SK-N-SH treated with all-trans-retinoic acid at 6 μM for 48 hours (cell line): ENCODE measurements at regions not wholly inside any gene's neighbourhood (a gene's known extent, or its start where the extent isn't known, plus 50 kb on each side); places are given as distances from the start of the nearest gene placed in this dataset.

Experiments
- ATAC-seq: fragments of 200-7000 bp; cut with Tn5 transposase; 3 replicates; pipeline ENCODE4 v1.9.1; 2020; ENCODE audit warnings: mild to moderate bottlenecking, moderate library complexity
- ARNTL ChIP-seq: fragments of 450-650 bp; formaldehyde crosslinking; IDR thresholded peaks from 2 replicates; pipeline ENCODE4 v1.5.0; 2020; ENCODE audit warnings: low read depth, mild to moderate bottlenecking, moderate library complexity, borderline replicate concordance
- BACH2 ChIP-seq: fragments of 250-450 bp; sonication (Bioruptor Pico); IDR thresholded peaks from 2 replicates; pipeline ENCODE4 v1.9.0; 2021; ENCODE audit warnings: mild to moderate bottlenecking, borderline replicate concordance
- CSDC2 ChIP-seq: fragments of 250-450 bp; sonication (Bioruptor Pico); IDR thresholded peaks from 2 replicates; pipeline ENCODE4 v1.5.0; 2020; ENCODE audit warnings: mild to moderate bottlenecking, moderate library complexity
- ESRRG ChIP-seq: fragments of 250-450 bp; sonication (Bioruptor Pico); IDR thresholded peaks from 2 replicates; pipeline ENCODE4 v1.6.1; 2021; ENCODE audit warnings: mild to moderate bottlenecking
- GLIS3 ChIP-seq: fragments of 250-450 bp; sonication (Bioruptor Pico); IDR thresholded peaks from 2 replicates; pipeline ENCODE4 v1.5.0; 2020; ENCODE audit warnings: mild to moderate bottlenecking, moderate library complexity
- ISL1 ChIP-seq: fragments of 250-450 bp; sonication (Bioruptor Pico); IDR thresholded peaks from 2 replicates; pipeline ENCODE4 v2.1.2; 2022; ENCODE audit warnings: mild to moderate bottlenecking, moderate library complexity
- OSR1 ChIP-seq: fragments of 250-450 bp; sonication (Bioruptor Pico); IDR thresholded peaks from 2 replicates; pipeline ENCODE4 v1.8.0; 2022; ENCODE audit warnings: moderate library complexity, mild to moderate bottlenecking, inconsistent platforms
- PPARA ChIP-seq: fragments of 250-450 bp; sonication (Bioruptor Pico); IDR thresholded peaks from 2 replicates; pipeline ENCODE4 v1.5.0; 2020; ENCODE audit warnings: mild to moderate bottlenecking, borderline replicate concordance
- SNAI2 ChIP-seq: fragments of 250-450 bp; sonication (Bioruptor Pico); IDR thresholded peaks from 2 replicates; pipeline ENCODE4 v1.5.0; 2020; ENCODE audit warnings: mild to moderate bottlenecking, moderate library complexity
- TCF4 ChIP-seq: fragments of 250-450 bp; sonication (Bioruptor Pico); IDR thresholded peaks from 2 replicates; pipeline ENCODE4 v1.8.0; 2021; ENCODE audit warnings: mild to moderate bottlenecking, moderate library complexity, borderline replicate concordance
- TOX ChIP-seq: fragments of 250-450 bp; sonication (Bioruptor Pico); IDR thresholded peaks from 2 replicates; pipeline ENCODE4 v1.8.0; 2021; ENCODE audit warnings: mild to moderate bottlenecking, moderate library complexity, borderline replicate concordance
- ZC3H10 ChIP-seq: fragments of 250-450 bp; sonication (Bioruptor Pico); IDR thresholded peaks from 2 replicates; pipeline ENCODE4 v1.5.1; 2021; ENCODE audit warnings: mild to moderate bottlenecking, moderate library complexity
- ZFP30 ChIP-seq: fragments of 450-650 bp; formaldehyde crosslinking; IDR thresholded peaks from 2 replicates; pipeline ENCODE4 v1.5.0; 2022; ENCODE audit warnings: mild to moderate bottlenecking, moderate library complexity
- ZNF565 ChIP-seq: fragments of 450-650 bp; formaldehyde crosslinking; conservative IDR thresholded peaks from 2 replicates; pipeline ENCODE4 v1.5.0; 2020; ENCODE audit warnings: low read depth, mild to moderate bottlenecking, moderate library complexity
- ZNF70 ChIP-seq: fragments of 450-650 bp; formaldehyde crosslinking; IDR thresholded peaks from 2 replicates; pipeline ENCODE4 v1.5.0; 2020; ENCODE audit warnings: mild to moderate bottlenecking, moderate library complexity
- ZNF8 ChIP-seq: fragments of 450-650 bp; formaldehyde crosslinking; IDR thresholded peaks from 2 replicates; pipeline ENCODE4 v1.5.0; 2020; ENCODE audit warnings: mild to moderate bottlenecking, moderate library complexity
- TF ChIP-seq, protein P1 (sequence below): fragments of 250-450 bp; sonication (Bioruptor Pico); IDR thresholded peaks from 2 replicates; pipeline ENCODE4 v1.8.0; 2020; ENCODE audit warnings: mild to moderate bottlenecking, moderate library complexity, borderline replicate concordance
- TF ChIP-seq, protein P2 (sequence below): fragments of 250-450 bp; sonication (Bioruptor Pico); IDR thresholded peaks from 2 replicates; pipeline ENCODE4 v1.5.1; 2021; ENCODE audit warnings: mild to moderate bottlenecking, moderate library complexity
- TF ChIP-seq, protein P3 (sequence below): fragments of 250-450 bp; sonication (Bioruptor Pico); IDR thresholded peaks from 2 replicates; pipeline ENCODE4 v1.5.0; 2020; ENCODE audit warnings: mild to moderate bottlenecking, moderate library complexity

DNA sequence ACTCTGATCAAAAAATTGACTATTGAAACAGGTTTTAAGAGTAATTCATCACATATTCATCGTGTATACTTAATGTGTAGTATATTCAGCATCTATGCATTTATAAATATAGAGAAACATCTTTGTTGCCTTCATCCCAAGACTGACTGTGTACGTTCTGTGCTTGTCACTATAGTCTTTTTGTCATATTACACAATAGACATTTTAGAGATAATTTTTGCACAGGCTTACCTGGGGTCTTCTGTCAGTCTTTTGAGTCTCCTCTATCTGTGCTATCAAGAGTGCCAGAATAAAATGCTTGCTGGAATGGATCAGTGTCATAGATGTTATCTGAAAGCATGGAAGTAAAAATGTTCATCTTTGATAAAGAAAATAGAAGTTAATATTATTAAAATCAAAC lies 1047.7 kb upstream of the NRXN1 start (continued):
- TF ChIP-seq, protein P1, sequence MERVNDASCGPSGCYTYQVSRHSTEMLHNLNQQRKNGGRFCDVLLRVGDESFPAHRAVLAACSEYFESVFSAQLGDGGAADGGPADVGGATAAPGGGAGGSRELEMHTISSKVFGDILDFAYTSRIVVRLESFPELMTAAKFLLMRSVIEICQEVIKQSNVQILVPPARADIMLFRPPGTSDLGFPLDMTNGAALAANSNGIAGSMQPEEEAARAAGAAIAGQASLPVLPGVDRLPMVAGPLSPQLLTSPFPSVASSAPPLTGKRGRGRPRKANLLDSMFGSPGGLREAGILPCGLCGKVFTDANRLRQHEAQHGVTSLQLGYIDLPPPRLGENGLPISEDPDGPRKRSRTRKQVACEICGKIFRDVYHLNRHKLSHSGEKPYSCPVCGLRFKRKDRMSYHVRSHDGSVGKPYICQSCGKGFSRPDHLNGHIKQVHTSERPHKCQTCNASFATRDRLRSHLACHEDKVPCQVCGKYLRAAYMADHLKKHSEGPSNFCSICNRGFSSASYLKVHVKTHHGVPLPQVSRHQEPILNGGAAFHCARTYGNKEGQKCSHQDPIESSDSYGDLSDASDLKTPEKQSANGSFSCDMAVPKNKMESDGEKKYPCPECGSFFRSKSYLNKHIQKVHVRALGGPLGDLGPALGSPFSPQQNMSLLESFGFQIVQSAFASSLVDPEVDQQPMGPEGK (CRISPR knock-in tag), result no peak
- TF ChIP-seq ZNF70 (CRISPR knock-in tag) (no peak), BACH2 (CRISPR knock-in tag) (no peak), ISL1 (CRISPR knock-in tag) (no peak), ZFP30 (CRISPR knock-in tag) (no peak), ZNF565 (no peak)

DNA sequence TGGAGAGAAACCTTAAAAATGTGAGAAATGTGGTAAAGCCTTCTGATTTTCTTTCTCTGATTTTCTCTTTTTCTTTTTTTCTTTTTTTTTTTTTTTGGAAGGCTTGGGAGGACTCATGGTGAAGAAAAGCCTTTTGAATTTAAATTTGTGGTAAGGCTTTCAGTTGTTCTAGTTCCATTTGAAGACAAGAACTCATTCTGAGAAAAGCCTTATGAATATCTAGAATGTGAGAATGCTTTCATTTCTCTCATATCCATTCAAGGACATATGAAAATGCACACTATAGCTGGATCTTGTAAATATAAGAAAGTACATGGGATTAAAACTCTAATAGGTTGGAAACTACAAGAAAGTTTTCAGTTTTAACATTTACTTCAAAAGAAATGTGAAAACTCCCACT lies 1045.2 kb upstream of the NRXN1 start:
- TF ChIP-seq CSDC2, result no peak
- TF ChIP-seq ISL1 (CRISPR knock-in tag), result no peak
- TF ChIP-seq GLIS3 (CRISPR knock-in tag), result no peak
- TF ChIP-seq, protein P2, sequence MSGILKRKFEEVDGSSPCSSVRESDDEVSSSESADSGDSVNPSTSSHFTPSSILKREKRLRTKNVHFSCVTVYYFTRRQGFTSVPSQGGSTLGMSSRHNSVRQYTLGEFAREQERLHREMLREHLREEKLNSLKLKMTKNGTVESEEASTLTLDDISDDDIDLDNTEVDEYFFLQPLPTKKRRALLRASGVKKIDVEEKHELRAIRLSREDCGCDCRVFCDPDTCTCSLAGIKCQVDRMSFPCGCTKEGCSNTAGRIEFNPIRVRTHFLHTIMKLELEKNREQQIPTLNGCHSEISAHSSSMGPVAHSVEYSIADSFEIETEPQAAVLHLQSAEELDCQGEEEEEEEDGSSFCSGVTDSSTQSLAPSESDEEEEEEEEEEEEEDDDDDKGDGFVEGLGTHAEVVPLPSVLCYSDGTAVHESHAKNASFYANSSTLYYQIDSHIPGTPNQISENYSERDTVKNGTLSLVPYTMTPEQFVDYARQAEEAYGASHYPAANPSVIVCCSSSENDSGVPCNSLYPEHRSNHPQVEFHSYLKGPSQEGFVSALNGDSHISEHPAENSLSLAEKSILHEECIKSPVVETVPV (CRISPR knock-in tag), result no peak
- TF ChIP-seq OSR1, result no peak
- TF ChIP-seq ARNTL (CRISPR knock-in tag), result no peak
- no peak for ATAC-seq

DNA sequence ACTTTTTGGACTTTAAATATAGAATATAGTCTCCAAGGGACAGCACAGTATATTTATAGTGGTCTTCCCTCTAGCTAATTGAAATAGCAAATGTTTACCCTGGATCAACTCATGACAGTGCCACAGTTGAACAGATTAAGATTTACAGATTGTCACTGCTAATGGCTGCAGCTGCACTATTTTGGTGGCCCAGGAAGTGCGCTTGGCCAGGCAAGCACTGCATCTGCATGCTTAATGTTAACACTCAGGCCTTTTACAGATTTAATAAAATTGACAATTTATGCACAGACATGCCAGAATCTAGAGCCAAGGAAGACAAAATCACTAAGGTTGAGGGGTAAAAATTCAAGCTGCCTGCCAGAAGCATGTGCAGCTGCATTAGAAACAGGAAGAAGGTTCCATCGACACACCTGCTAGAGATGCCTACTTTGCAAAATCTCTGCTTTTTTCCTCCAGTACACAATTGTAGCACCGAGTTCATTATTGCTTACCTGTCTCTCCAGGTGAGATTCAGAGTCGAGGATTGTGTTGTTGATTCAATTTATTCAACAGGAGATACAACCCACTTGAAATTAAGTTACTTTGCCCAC lies 1042.3 kb upstream of the NRXN1 start:
- no peak for ATAC-seq

DNA sequence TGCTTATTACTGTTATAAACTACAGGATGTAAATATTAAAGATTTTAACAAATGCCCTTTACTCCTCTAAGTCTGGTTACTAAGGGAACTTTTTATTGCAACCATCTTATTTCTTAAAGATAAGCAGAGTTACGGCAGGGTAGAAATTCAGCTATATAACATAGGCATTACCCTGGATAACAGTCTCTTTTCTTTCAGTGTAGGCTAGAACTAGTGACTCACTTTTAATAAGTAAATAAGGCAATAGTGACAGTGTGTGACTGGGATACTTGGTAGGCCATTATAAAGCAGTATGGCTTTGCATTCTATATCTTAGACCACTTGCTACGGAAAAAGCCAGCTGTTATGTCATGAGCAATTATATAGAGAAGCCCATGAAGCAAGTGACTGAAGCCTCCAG lies 1041.0 kb upstream of the NRXN1 start:
- TF ChIP-seq ZC3H10 (CRISPR knock-in tag) (no peak), CSDC2 (no peak), ESRRG (no peak), OSR1 (no peak)
- TF ChIP-seq, all 23 proteins: peak for 0
- no peak for ATAC-seq

More for the DNA sequence above, 1042.3 kb upstream of the NRXN1 start:
- TF ChIP-seq ESRRG (no peak), TOX (CRISPR knock-in tag) (no peak), OSR1 (no peak), ZFP30 (CRISPR knock-in tag) (no peak), GLIS3 (CRISPR knock-in tag) (no peak), CSDC2 (no peak), PPARA (CRISPR knock-in tag) (no peak), ZC3H10 (CRISPR knock-in tag) (no peak), BACH2 (CRISPR knock-in tag) (no peak), SNAI2 (no peak), TCF4 (CRISPR knock-in tag) (no peak), ZNF8 (no peak), ZNF70 (CRISPR knock-in tag) (no peak), ZNF565 (no peak), ARNTL (CRISPR knock-in tag) (no peak)
- TF ChIP-seq, protein P2 (CRISPR knock-in tag), result no peak

DNA sequence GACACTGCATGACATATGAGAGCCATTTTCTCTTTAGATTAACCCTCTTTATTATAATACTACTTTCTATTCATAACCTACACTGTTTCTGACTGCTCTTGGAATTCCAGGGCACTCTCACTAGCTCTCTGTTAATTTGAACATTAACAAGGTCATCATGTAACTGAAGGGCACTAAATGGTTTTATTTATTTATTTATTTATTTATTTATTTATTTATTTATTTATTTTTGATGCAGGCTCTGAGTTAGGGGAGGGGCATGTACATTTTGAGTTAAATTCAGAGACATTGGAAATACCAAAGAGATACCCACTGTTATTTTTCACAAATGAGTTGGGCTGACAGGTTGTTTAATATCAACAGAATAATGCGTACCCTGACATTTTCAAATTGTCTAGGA lies 1038.7 kb upstream of the NRXN1 start:
- ATAC-seq, result no peak
- TF ChIP-seq, protein P3, sequence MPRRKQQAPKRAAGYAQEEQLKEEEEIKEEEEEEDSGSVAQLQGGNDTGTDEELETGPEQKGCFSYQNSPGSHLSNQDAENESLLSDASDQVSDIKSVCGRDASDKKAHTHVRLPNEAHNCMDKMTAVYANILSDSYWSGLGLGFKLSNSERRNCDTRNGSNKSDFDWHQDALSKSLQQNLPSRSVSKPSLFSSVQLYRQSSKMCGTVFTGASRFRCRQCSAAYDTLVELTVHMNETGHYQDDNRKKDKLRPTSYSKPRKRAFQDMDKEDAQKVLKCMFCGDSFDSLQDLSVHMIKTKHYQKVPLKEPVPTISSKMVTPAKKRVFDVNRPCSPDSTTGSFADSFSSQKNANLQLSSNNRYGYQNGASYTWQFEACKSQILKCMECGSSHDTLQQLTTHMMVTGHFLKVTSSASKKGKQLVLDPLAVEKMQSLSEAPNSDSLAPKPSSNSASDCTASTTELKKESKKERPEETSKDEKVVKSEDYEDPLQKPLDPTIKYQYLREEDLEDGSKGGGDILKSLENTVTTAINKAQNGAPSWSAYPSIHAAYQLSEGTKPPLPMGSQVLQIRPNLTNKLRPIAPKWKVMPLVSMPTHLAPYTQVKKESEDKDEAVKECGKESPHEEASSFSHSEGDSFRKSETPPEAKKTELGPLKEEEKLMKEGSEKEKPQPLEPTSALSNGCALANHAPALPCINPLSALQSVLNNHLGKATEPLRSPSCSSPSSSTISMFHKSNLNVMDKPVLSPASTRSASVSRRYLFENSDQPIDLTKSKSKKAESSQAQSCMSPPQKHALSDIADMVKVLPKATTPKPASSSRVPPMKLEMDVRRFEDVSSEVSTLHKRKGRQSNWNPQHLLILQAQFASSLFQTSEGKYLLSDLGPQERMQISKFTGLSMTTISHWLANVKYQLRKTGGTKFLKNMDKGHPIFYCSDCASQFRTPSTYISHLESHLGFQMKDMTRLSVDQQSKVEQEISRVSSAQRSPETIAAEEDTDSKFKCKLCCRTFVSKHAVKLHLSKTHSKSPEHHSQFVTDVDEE (CRISPR knock-in tag), result no peak
- TF ChIP-seq, protein P2 (CRISPR knock-in tag), result no peak
- no peak for TF ChIP-seq TCF4 (CRISPR knock-in tag)
